ENCODE measurements at regions not wholly inside any gene's neighbourhood (a gene's known extent, or its start where the extent isn't known, plus 50 kb on each side); places are given as distances from the start of the nearest gene placed in this dataset.

DNA sequence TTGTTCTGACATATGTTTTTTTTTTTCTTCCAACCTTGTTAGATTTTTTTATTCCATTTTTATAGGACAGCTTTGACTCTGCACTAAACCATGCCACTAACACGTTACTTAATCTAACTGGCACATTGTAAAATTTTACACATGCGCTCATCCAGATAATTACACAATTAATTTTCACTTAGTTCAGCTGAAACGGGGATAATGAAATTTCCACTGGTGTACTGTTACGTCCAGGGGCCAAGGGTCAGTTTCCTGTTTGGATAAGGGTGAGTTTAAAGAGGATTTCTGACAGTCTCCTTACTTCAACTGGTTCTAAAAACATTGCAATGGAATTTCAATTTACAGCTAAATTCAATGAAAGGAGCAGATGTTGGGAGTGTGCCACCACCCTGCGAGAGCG lies 221.8 kb upstream of the CEP162 start (continued):
- TF ChIP-seq GLIS1 (tag by site-specific recombination; IDR thresholded peaks at IDR 0.05) (no peak), SALL2 (tag by site-specific recombination; IDR thresholded peaks at IDR 0.05; ENCODE audit: borderline replicate concordance) (no peak), KLF10 (tag by site-specific recombination; IDR thresholded peaks at IDR 0.05) (no peak; the same call in 1 of the 2 replicates), ZNF623 (tag by site-specific recombination; IDR thresholded peaks at IDR 0.05) (no peak), ZNF791 (tag by site-specific recombination; IDR thresholded peaks at IDR 0.05) (no peak), ZNF221 (tag by site-specific recombination; IDR thresholded peaks at IDR 0.05; ENCODE audit: borderline replicate concordance) (no peak), OVOL3 (tag by site-specific recombination; IDR thresholded peaks at IDR 0.05) (peak; percentile 80), ZNF426 (tag by site-specific recombination; IDR thresholded peaks at IDR 0.05) (no peak), ZNF624 (tag by site-specific recombination; IDR thresholded peaks at IDR 0.05) (no peak), ZNF837 (tag by site-specific recombination; IDR thresholded peaks at IDR 0.05) (no peak), TCF7L2 (IDR thresholded peaks at IDR 0.05; ENCODE audit: borderline replicate concordance, low read depth, low read length) (no peak), ZNF169 (tag by site-specific recombination; IDR thresholded peaks at IDR 0.05) (no peak), ZNF292 (tag by site-specific recombination; IDR thresholded peaks at IDR 0.05; ENCODE audit: borderline replicate concordance, low read depth) (no peak), ZNF473 (tag by site-specific recombination; IDR thresholded peaks at IDR 0.05) (no peak), ZNF112 (tag by site-specific recombination; IDR thresholded peaks at IDR 0.05) (no peak), ZNF132 (tag by site-specific recombination; IDR thresholded peaks at IDR 0.05; ENCODE audit: borderline replicate concordance) (no peak), ZNF664 (tag by site-specific recombination; IDR thresholded peaks at IDR 0.05) (0 out of 2 replicates have a peak, but pooled peaks have one; percentile 24), ZNF433 (tag by site-specific recombination; IDR thresholded peaks at IDR 0.05; ENCODE audit: low read depth) (no peak), ZFP37 (tag by site-specific recombination; IDR thresholded peaks at IDR 0.05) (0 out of 2 replicates have a peak, but pooled peaks have one; percentile 44), ZSCAN30 (tag by site-specific recombination; IDR thresholded peaks at IDR 0.05) (peak; percentile 66), OSR2 (tag by site-specific recombination; IDR thresholded peaks at IDR 0.05) (peak; percentile 91), ZNF341 (tag by site-specific recombination; IDR thresholded peaks at IDR 0.05; ENCODE audit: low read depth) (no peak), SP2 (tag by site-specific recombination; IDR thresholded peaks at IDR 0.05) (no peak), SCRT1 (tag by site-specific recombination; IDR thresholded peaks at IDR 0.05; ENCODE audit: borderline replicate concordance) (0 out of 2 replicates have a peak, but pooled peaks have one; percentile 8), ZNF146 (tag by site-specific recombination; IDR thresholded peaks at IDR 0.05) (no peak), ZEB2 (tag by site-specific recombination; IDR thresholded peaks at IDR 0.05) (peak; percentile 70), ZFP69B (tag by site-specific recombination; IDR thresholded peaks at IDR 0.05) (no peak), RBAK (tag by site-specific recombination; IDR thresholded peaks at IDR 0.05) (no peak), ZNF157 (tag by site-specific recombination; IDR thresholded peaks at IDR 0.05) (no peak), ZNF561 (tag by site-specific recombination; IDR thresholded peaks at IDR 0.05; ENCODE audit: borderline replicate concordance) (peak; percentile 69; the same call in 1 of the 2 replicates), TRIM28 (IDR thresholded peaks at IDR 0.05; ENCODE audit: borderline replicate concordance, low read length) (peak; percentile 91; the same call in 1 of the 2 replicates)
- TF ChIP-seq, protein P1, sequence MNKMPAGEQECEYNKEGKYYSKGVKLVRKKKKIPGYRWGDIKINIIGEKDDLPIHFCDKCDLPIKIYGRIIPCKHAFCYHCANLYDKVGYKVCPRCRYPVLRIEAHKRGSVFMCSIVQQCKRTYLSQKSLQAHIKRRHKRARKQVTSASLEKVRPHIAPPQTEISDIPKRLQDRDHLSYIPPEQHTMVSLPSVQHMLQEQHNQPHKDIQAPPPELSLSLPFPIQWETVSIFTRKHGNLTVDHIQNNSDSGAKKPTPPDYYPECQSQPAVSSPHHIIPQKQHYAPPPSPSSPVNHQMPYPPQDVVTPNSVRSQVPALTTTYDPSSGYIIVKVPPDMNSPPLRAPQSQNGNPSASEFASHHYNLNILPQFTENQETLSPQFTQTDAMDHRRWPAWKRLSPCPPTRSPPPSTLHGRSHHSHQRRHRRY (tag by site-specific recombination; IDR thresholded peaks at IDR 0.05) = no peak
- TF ChIP-seq, protein P2, sequence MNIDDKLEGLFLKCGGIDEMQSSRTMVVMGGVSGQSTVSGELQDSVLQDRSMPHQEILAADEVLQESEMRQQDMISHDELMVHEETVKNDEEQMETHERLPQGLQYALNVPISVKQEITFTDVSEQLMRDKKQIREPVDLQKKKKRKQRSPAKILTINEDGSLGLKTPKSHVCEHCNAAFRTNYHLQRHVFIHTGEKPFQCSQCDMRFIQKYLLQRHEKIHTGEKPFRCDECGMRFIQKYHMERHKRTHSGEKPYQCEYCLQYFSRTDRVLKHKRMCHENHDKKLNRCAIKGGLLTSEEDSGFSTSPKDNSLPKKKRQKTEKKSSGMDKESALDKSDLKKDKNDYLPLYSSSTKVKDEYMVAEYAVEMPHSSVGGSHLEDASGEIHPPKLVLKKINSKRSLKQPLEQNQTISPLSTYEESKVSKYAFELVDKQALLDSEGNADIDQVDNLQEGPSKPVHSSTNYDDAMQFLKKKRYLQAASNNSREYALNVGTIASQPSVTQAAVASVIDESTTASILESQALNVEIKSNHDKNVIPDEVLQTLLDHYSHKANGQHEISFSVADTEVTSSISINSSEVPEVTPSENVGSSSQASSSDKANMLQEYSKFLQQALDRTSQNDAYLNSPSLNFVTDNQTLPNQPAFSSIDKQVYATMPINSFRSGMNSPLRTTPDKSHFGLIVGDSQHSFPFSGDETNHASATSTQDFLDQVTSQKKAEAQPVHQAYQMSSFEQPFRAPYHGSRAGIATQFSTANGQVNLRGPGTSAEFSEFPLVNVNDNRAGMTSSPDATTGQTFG (tag by site-specific recombination; IDR thresholded peaks at IDR 0.05; ENCODE audit: borderline replicate concordance) = no peak
- TF ChIP-seq, protein P3, sequence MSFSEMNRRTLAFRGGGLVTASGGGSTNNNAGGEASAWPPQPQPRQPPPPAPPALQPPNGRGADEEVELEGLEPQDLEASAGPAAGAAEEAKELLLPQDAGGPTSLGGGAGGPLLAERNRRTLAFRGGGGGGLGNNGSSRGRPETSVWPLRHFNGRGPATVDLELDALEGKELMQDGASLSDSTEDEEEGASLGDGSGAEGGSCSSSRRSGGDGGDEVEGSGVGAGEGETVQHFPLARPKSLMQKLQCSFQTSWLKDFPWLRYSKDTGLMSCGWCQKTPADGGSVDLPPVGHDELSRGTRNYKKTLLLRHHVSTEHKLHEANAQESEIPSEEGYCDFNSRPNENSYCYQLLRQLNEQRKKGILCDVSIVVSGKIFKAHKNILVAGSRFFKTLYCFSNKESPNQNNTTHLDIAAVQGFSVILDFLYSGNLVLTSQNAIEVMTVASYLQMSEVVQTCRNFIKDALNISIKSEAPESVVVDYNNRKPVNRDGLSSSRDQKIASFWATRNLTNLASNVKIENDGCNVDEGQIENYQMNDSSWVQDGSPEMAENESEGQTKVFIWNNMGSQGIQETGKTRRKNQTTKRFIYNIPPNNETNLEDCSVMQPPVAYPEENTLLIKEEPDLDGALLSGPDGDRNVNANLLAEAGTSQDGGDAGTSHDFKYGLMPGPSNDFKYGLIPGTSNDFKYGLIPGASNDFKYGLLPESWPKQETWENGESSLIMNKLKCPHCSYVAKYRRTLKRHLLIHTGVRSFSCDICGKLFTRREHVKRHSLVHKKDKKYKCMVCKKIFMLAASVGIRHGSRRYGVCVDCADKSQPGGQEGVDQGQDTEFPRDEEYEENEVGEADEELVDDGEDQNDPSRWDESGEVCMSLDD (tag by site-specific recombination; IDR thresholded peaks at IDR 0.05) = no peak
- TF ChIP-seq, protein P4, sequence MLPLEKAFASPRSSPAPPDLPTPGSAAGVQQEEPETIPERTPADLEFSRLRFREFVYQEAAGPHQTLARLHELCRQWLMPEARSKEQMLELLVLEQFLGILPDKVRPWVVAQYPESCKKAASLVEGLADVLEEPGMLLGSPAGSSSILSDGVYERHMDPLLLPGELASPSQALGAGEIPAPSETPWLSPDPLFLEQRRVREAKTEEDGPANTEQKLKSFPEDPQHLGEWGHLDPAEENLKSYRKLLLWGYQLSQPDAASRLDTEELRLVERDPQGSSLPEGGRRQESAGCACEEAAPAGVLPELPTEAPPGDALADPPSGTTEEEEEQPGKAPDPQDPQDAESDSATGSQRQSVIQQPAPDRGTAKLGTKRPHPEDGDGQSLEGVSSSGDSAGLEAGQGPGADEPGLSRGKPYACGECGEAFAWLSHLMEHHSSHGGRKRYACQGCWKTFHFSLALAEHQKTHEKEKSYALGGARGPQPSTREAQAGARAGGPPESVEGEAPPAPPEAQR (tag by site-specific recombination; IDR thresholded peaks at IDR 0.05) = no peak

Measured in HEK293 (cell line).